GM23248 (cell line): ENCODE measurements at regions not wholly inside any gene's neighbourhood (a gene's known extent, or its start where the extent isn't known, plus 50 kb on each side); places are given as distances from the start of the nearest gene placed in this dataset.

Experiments used
- EZH2 ChIP-seq: fragments of 200-600 bp; sonication (generic); IDR thresholded peaks from 2 replicates; pipeline ENCODE4 v1.6.1; 2018; ENCODE audit warnings: antibody characterized with exemption, mild to moderate bottlenecking; ENCODE audit not compliant: insufficient read depth, poor library complexity, severe bottlenecking
- EZH2phosphoT487 ChIP-seq: fragments of 200-600 bp; sonication (generic); IDR thresholded peaks from 2 replicates; pipeline ENCODE4 v1.6.1; 2018; ENCODE audit warnings: antibody characterized with exemption, moderate library complexity, mild to moderate bottlenecking, low read depth; ENCODE audit not compliant: insufficient read depth

DNA sequence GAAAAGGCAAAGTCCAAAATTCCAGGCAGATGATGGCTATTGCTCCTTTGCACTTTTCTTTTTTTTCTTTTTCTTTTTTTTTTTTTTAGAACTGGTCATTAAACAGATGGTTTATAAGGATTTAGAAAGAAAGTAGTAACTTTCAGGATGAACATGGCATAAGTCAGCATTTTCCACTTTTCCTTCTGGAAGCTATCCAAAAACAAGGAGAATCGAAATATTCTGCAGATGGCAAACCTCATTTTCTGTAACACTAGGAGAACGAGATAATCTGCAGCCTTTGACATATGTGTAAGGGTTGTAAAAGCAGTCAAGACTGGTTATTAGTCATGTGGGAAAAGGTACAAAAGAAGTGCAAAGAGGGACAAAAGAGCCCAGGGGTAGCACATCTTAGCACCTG, 69.1 kb upstream of the PUM3 start:
- TF ChIP-seq EZH2phosphoT487 (no peak), EZH2 (no peak)
